Gastroesophageal sphincter (tissue), 4 donors: ENCODE measurements at regions not wholly inside any gene's neighbourhood (a gene's known extent, or its start where the extent isn't known, plus 50 kb on each side); places are given as distances from the start of the nearest gene placed in this dataset.

Source experiments
- ATAC-seq: fragments of 150-250 bp; one replicate; pipeline ENCODE4 v1.9.1; 2016; ENCODE audit warnings: mild to moderate bottlenecking, moderate library complexity
- H3K27ac ChIP-seq, 4 donors: fragments of 200-600 bp; sonication (generic) in 3 of 4; 1 replicate in 3 of 4; 2 replicates in 1 of 4; pipeline ENCODE4 v1.5.1; 2016 to 2019
- H3K27me3 ChIP-seq: fragments of 200-600 bp; sonication (generic); one replicate; pipeline ENCODE4 v1.5.1; 2019
- H3K36me3 ChIP-seq, 2 donors: fragments of 200-600 bp; sonication (generic); one replicate each; pipeline ENCODE4 v1.5.1; 2019; ENCODE audit warnings: control low read depth in 1 of 2
- H3K4me1 ChIP-seq, 3 donors: fragments of 200-600 bp; sonication (generic); 1 replicate in 2 of 3; 2 replicates in 1 of 3; pipeline ENCODE4 v1.5.1; 2016 to 2019; ENCODE audit warnings: control low read depth in 2 of 3
- H3K4me3 ChIP-seq, 2 donors: fragments of 200-600 bp; sonication (generic); one replicate each; pipeline ENCODE4 v1.5.1; 2019; ENCODE audit warnings: mild to moderate bottlenecking in 1 of 2, moderate library complexity in 1 of 2
- H3K9me3 ChIP-seq, 3 donors: fragments of 200-600 bp; sonication (generic); one replicate each; pipeline ENCODE4 v1.5.1; 2017 to 2019; ENCODE audit warnings: control low read depth in 2 of 3
- CTCF ChIP-seq, 4 experiments: fragments of 200-600 bp in 2 of 4; fragments of 450-650 bp in 2 of 4; sonication (generic) in 1 of 4; IDR thresholded peaks; one replicate each; pipeline ENCODE4 v1.5.1; 2017 to 2019; ENCODE audit warnings: antibody characterized with exemption in 4 of 4, mild to moderate bottlenecking in 2 of 4, moderate library complexity in 2 of 4
- EP300 ChIP-seq: sonication (generic); formaldehyde crosslinking; IDR thresholded peaks from one replicate; pipeline ENCODE4 v1.6.1; 2017; ENCODE audit warnings: antibody characterized with exemption, mild to moderate bottlenecking
- POLR2A ChIP-seq, 2 donors: fragments of 450-650 bp; IDR thresholded peaks; one replicate each; pipeline ENCODE4 v1.6.1; 2017; ENCODE audit warnings: antibody characterized with exemption in 2 of 2, mild to moderate bottlenecking in 2 of 2, moderate library complexity in 1 of 2
- POLR2AphosphoS5 ChIP-seq: sonication (generic); formaldehyde crosslinking; IDR thresholded peaks from one replicate; pipeline ENCODE4 v1.6.1; 2017; ENCODE audit warnings: antibody characterized with exemption
- WGBS, 2 donors: methylation state at CpG; one replicate each; pipeline ENCODE4 v1.1.5; 2018; ENCODE audit warnings: low coverage in 1 of 2; 5-methylcytosine and 5-hydroxymethylcytosine counted together

DNA sequence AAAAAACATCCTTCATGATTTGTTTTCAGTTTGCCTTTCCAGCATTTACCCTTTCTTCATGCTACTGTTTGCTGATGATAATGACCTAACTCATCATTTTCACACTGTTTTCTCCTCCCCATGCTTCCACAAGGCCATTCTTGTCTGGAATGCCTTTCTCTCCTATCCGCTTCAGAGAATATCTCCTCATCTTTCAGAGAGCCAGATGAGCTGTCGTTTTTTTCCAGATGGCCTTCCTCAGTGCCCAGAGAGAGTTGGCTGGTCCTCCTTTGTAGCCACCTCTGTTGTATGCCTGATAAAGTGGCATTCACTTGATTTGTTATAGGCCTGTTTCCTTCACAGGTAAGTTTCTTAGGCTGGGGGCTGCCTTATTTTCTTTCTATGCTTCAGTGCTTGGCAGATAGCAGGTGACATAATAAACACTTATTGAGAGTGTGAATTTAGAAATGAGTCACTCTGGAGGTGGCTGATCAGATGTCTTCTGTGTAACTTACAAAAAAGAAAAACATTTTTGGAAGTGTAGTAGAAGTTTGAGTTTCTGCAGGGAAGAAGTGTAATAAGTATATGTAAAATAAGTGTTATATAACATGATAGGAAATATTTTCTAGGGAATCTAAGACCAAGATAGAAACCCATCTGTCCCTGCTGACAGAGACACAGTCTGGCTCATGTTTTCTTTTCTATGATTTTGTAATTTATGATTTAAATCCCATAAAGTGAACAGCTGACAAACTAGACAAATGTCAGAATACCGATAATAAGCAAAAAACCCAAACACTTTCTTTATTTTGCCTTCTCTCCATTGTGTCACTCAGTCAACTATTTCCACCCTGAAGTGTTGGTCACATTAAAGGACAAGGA, 174.5 kb downstream of the DACT1 start:
- WGBS, 2 donors = 65 to 70% methylated on average over 3 of the region's 3 CpGs
- TF ChIP-seq CTCF (IDR thresholded peaks at IDR 0.05) (no peak), EP300 (no peak), POLR2AphosphoS5 (no peak), POLR2A (IDR thresholded peaks at IDR 0.05) (no peak)

GRCh38 chr14:58813745-58814144, 176.0 kb downstream of the DACT1 start:
- ATAC-seq = no peak
- 85 to 91% methylated on average over 2 of the region's 2 CpGs for WGBS, 2 donors
- Histone ChIP-seq H3K9me3 (no peaks in the 10 kb centered on the region), H3K4me3 (no peak overlapping the region), H3K27ac (no peak overlapping the region), H3K36me3 (no peaks in the 10 kb centered on the region), H3K27me3 (no peaks in the 10 kb centered on the region), H3K4me1 (peaks cover 0 to 8% (median 5%) of the 10 kb centered on the region in 3 donors)
- TF ChIP-seq CTCF (IDR thresholded peaks at IDR 0.05) = no peak
- no peak for TF ChIP-seq POLR2AphosphoS5
- no peak for TF ChIP-seq EP300
- no peak for TF ChIP-seq POLR2A (IDR thresholded peaks at IDR 0.05)

More for the DNA sequence above, 174.5 kb downstream of the DACT1 start:
- Histone ChIP-seq H3K36me3 (no peaks in the 10 kb centered on the region), H3K9me3 (no peaks in the 10 kb centered on the region), H3K27me3 (no peaks in the 10 kb centered on the region), H3K4me1 (peaks cover 0 to 8% (median 5%) of the 10 kb centered on the region in 3 donors), H3K4me3 (no peak overlapping the region), H3K27ac (no peak overlapping the region)
- no peak for ATAC-seq

DNA sequence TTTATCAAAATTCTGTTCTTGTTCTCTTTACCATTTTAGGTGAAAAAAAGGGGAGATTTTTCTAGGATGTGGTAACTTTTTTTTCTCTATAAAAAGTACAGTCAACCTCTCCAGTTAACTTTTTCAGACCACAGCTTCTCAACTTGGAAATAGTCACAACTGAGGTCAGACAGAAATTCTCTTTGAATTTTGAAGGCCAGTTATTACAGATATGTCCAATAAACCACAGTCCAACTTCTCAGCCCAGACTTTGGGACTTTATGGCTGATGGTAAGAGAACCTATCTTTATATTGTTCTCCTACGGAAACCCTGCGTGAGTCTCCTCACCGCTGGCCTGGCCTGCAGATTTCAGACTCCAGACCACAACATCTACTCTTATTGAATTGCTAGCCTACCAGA, 176.7 kb downstream of the DACT1 start:
- H3K36me3 ChIP-seq = no peaks in the 10 kb centered on the region
- no peaks in the 10 kb centered on the region for H3K9me3 ChIP-seq
- no peak for ATAC-seq
- peaks cover 0 to 8% (median 5%) of the 10 kb centered on the region in 3 donors for H3K4me1 ChIP-seq
- no peak overlapping the region for H3K4me3 ChIP-seq
- no peak overlapping the region for H3K27ac ChIP-seq
- no peaks in the 10 kb centered on the region for H3K27me3 ChIP-seq
- TF ChIP-seq CTCF (IDR thresholded peaks at IDR 0.05) (no peak), POLR2A (IDR thresholded peaks at IDR 0.05) (no peak), EP300 (no peak), POLR2AphosphoS5 (no peak)
- 91 to 100% methylated on average over 2 to 3 of the region's 3 CpGs for WGBS, 2 donors

GRCh38 chr14:58815161-58815701, 177.5 kb downstream of the DACT1 start:
- Histone ChIP-seq H3K27ac (no peak overlapping the region), H3K36me3 (no peaks in the 10 kb centered on the region), H3K9me3 (no peaks in the 10 kb centered on the region), H3K27me3 (no peaks in the 10 kb centered on the region), H3K4me3 (no peak overlapping the region), H3K4me1 (peaks cover 0 to 8% (median 5%) of the 10 kb centered on the region in 3 donors)
- TF ChIP-seq POLR2A (IDR thresholded peaks at IDR 0.05) (no peak), EP300 (no peak), CTCF (IDR thresholded peaks at IDR 0.05) (no peak), POLR2AphosphoS5 (no peak)
- no peak for ATAC-seq
- 33% methylated on average over 2 of the region's 2 CpGs for WGBS, 2 donors

- H3K27ac ChIP-seq = no peak overlapping the region
- 39 to 62% methylated on average over 5 of the region's 5 CpGs for WGBS, 2 donors
- no peak overlapping the region for H3K4me3 ChIP-seq
- no peaks in the 10 kb centered on the region for H3K9me3 ChIP-seq
- no peaks in the 10 kb centered on the region for H3K27me3 ChIP-seq
- peaks cover 0 to 8% (median 5%) of the 10 kb centered on the region in 3 donors for H3K4me1 ChIP-seq
- TF ChIP-seq POLR2AphosphoS5 (no peak), CTCF (IDR thresholded peaks at IDR 0.05) (no peak), POLR2A (IDR thresholded peaks at IDR 0.05) (no peak), EP300 (no peak)
- no peak for ATAC-seq
- no peaks in the 10 kb centered on the region for H3K36me3 ChIP-seq
Observed at GRCh38 chr14:58815794-58816193, 178.0 kb downstream of the DACT1 start.
